ENCODE measurements at regions not wholly inside any gene's neighbourhood (a gene's known extent, or its start where the extent isn't known, plus 50 kb on each side); places are given as distances from the start of the nearest gene placed in this dataset.

DNA sequence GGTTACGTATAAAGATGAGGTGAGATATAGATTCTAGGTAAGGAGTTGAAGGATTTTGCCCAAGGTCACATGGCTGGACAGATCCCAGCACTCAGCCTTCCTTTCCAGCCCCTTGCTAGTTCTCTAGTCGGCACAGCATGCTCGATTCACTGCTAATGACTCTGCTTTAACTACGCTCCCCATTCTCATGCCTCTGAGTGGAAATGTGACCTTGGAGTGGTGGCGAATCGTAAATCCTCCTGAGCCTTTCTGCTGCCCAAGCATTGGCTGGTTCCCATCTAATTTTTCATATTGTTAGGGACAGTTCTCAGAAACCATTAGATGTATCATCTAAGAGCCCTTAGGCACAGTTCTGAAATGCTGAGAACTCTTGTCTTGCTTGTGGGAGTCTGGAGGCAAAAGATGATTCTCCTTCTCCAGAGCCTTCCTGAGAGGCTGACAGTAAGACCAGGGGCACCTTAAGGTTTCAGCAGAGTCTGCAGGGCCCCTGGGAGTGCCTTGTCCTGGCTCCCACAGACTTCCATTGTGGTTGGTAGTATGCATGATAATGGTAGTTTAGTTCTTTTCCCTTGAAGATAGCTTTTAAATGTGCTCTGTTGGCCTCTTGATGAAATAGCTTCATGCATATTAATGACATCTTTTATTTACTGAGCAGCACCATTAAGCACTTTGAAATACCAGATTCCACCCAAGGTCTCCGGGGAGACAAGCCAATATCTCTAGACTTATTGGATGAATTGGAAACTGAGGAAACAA, 377.8 kb upstream of the SLC14A2 start:
- no peak for TF ChIP-seq POU2F2 (IDR thresholded peaks at IDR 0.05; ENCODE audit: low read depth, low read length)
- no peak for TF ChIP-seq PAX5 (IDR thresholded peaks at IDR 0.05; ENCODE audit: insufficient read depth, low read length, severe bottlenecking)
- no peak for TF ChIP-seq SPI1 (IDR thresholded peaks at IDR 0.05; ENCODE audit: low read depth, low read length)
- TF ChIP-seq POLR2AphosphoS5 (IDR thresholded peaks at IDR 0.05; ENCODE audit: low read depth, low read length), result no peak
- TF ChIP-seq POLR2A (IDR thresholded peaks at IDR 0.05; ENCODE audit: low read depth, low read length), result no peak
- no peak for TF ChIP-seq TAF1 (IDR thresholded peaks at IDR 0.05; ENCODE audit: low read depth, low read length)
- no peak for DNase-seq (ENCODE audit: insufficient read length, low spot score)
- FAIRE-seq, result no peak

GRCh38 chr18:45241271-45241670, 374.0 kb upstream of the SLC14A2 start:
- TF ChIP-seq POLR2AphosphoS5 (IDR thresholded peaks at IDR 0.05; ENCODE audit: low read depth, low read length), result no peak
- TF ChIP-seq SPI1 (IDR thresholded peaks at IDR 0.05; ENCODE audit: low read depth, low read length), result no peak
- no peak for TF ChIP-seq POLR2A (IDR thresholded peaks at IDR 0.05; ENCODE audit: low read depth, low read length)
- TF ChIP-seq TAF1 (IDR thresholded peaks at IDR 0.05; ENCODE audit: low read depth, low read length), result no peak
- no peak for TF ChIP-seq PAX5 (IDR thresholded peaks at IDR 0.05; ENCODE audit: insufficient read depth, low read length, severe bottlenecking)
- no peak for TF ChIP-seq POU2F2 (IDR thresholded peaks at IDR 0.05; ENCODE audit: low read depth, low read length)

GRCh38 chr18:45241982-45242565, 373.2 kb upstream of the SLC14A2 start:
- DNase-seq (ENCODE audit: insufficient read length, low spot score), result no peak
- no peak for FAIRE-seq
- TF ChIP-seq POLR2AphosphoS5 (IDR thresholded peaks at IDR 0.05; ENCODE audit: low read depth, low read length) (no peak), PAX5 (IDR thresholded peaks at IDR 0.05; ENCODE audit: insufficient read depth, low read length, severe bottlenecking) (no peak), POU2F2 (IDR thresholded peaks at IDR 0.05; ENCODE audit: low read depth, low read length) (no peak), TAF1 (IDR thresholded peaks at IDR 0.05; ENCODE audit: low read depth, low read length) (no peak), POLR2A (IDR thresholded peaks at IDR 0.05; ENCODE audit: low read depth, low read length) (no peak), SPI1 (IDR thresholded peaks at IDR 0.05; ENCODE audit: low read depth, low read length) (no peak)

More at GRCh38 chr18:45241271-45241670, 374.0 kb upstream of the SLC14A2 start:
- DNase-seq (ENCODE audit: insufficient read length, low spot score) (no peak), FAIRE-seq (no peak)

DNA sequence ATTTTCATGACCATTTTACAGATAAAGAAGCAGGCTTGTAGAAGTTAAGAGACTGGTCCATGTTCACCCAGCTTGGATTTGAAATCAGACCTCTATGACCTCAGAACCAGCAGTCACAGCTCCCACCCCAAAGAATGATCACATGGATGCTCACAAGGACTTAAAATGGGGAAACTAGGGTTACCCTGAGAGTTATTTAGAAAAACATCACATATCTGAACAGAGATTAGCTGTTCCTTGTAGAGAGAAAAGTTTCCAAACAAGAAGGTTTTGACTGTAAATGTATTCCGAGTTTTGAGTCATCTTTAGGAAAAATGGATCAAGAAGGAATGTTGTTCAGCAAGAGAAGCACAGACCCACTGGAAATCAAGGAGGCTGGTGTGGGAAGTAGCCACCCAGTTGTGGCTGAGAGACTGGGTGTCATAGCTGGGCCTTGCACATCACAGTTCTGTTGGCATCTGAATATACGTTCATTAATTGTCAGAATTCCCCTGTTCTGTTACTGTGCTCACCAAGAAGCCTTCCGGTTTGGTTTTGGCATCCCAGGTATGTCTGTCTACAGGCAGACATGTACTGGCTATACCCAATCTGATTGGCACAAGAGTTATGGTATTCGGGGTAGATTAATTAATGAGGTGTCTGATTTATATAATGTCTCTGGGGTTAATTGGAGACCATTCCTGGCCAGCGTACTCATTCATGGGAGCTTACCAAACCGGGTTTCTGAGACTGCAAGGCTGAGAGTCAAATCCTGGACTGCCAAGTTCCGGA, 371.8 kb upstream of the SLC14A2 start:
- no peak for TF ChIP-seq TAF1 (IDR thresholded peaks at IDR 0.05; ENCODE audit: low read depth, low read length)
- TF ChIP-seq SPI1 (IDR thresholded peaks at IDR 0.05; ENCODE audit: low read depth, low read length), result no peak
- no peak for TF ChIP-seq POLR2AphosphoS5 (IDR thresholded peaks at IDR 0.05; ENCODE audit: low read depth, low read length)
- no peak for TF ChIP-seq PAX5 (IDR thresholded peaks at IDR 0.05; ENCODE audit: insufficient read depth, low read length, severe bottlenecking)
- TF ChIP-seq POU2F2 (IDR thresholded peaks at IDR 0.05; ENCODE audit: low read depth, low read length), result no peak
- no peak for TF ChIP-seq POLR2A (IDR thresholded peaks at IDR 0.05; ENCODE audit: low read depth, low read length)
- DNase-seq (ENCODE audit: insufficient read length, low spot score), result no peak
- FAIRE-seq, result no peak

DNA sequence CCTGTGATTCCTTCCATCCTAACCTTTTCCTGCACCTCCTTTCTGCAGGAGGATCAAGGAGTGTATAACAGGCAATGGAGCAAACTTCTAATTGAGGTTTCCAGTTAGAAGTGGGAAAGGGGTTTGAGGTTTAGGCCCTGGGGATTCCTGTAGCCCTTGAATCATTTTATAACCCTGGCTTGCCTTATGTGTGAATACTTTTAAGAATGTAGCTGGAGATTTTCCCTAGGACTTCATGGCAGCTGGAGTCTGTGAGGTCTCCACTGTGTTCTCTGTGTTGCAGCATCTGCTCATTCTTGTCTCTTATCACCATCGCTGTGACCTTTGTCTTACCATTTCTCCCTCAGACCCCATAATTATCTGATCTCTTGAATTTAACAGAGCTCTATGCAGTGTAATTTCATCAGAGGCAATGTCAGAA, 370.2 kb upstream of the SLC14A2 start:
- DNase-seq (ENCODE audit: insufficient read length, low spot score), result no peak
- no peak for FAIRE-seq
- no peak for TF ChIP-seq POU2F2 (IDR thresholded peaks at IDR 0.05; ENCODE audit: low read depth, low read length)
- no peak for TF ChIP-seq POLR2AphosphoS5 (IDR thresholded peaks at IDR 0.05; ENCODE audit: low read depth, low read length)
- no peak for TF ChIP-seq POLR2A (IDR thresholded peaks at IDR 0.05; ENCODE audit: low read depth, low read length)
- no peak for TF ChIP-seq PAX5 (IDR thresholded peaks at IDR 0.05; ENCODE audit: insufficient read depth, low read length, severe bottlenecking)
- no peak for TF ChIP-seq TAF1 (IDR thresholded peaks at IDR 0.05; ENCODE audit: low read depth, low read length)
- TF ChIP-seq SPI1 (IDR thresholded peaks at IDR 0.05; ENCODE audit: low read depth, low read length), result no peak

GRCh38 chr18:45248240-45248903, 366.9 kb upstream of the SLC14A2 start:
- FAIRE-seq, result no peak
- DNase-seq (ENCODE audit: insufficient read length, low spot score), result no peak
- TF ChIP-seq POU2F2 (IDR thresholded peaks at IDR 0.05; ENCODE audit: low read depth, low read length) (no peak), POLR2AphosphoS5 (IDR thresholded peaks at IDR 0.05; ENCODE audit: low read depth, low read length) (no peak), TAF1 (IDR thresholded peaks at IDR 0.05; ENCODE audit: low read depth, low read length) (no peak), PAX5 (IDR thresholded peaks at IDR 0.05; ENCODE audit: insufficient read depth, low read length, severe bottlenecking) (no peak), POLR2A (IDR thresholded peaks at IDR 0.05; ENCODE audit: low read depth, low read length) (no peak), SPI1 (IDR thresholded peaks at IDR 0.05; ENCODE audit: low read depth, low read length) (no peak)

- FAIRE-seq, result no peak
- TF ChIP-seq POLR2A (IDR thresholded peaks at IDR 0.05; ENCODE audit: low read depth, low read length) (no peak), POLR2AphosphoS5 (IDR thresholded peaks at IDR 0.05; ENCODE audit: low read depth, low read length) (no peak), PAX5 (IDR thresholded peaks at IDR 0.05; ENCODE audit: insufficient read depth, low read length, severe bottlenecking) (no peak), POU2F2 (IDR thresholded peaks at IDR 0.05; ENCODE audit: low read depth, low read length) (no peak), SPI1 (IDR thresholded peaks at IDR 0.05; ENCODE audit: low read depth, low read length) (no peak), TAF1 (IDR thresholded peaks at IDR 0.05; ENCODE audit: low read depth, low read length) (no peak)
Measured at GRCh38 chr18:45249246-45249661, 366.0 kb upstream of the SLC14A2 start.

GRCh38 chr18:45250479-45250878, 364.8 kb upstream of the SLC14A2 start:
- FAIRE-seq (no peak), DNase-seq (ENCODE audit: insufficient read length, low spot score) (no peak)
- TF ChIP-seq SPI1 (IDR thresholded peaks at IDR 0.05; ENCODE audit: low read depth, low read length) (0 out of 2 replicates have a peak, but pooled peaks have one; percentile 17), POLR2A (IDR thresholded peaks at IDR 0.05; ENCODE audit: low read depth, low read length) (no peak)

More at GRCh38 chr18:45249246-45249661, 366.0 kb upstream of the SLC14A2 start:
- no peak for DNase-seq (ENCODE audit: insufficient read length, low spot score)
